ENCODE measurements at regions not wholly inside any gene's neighbourhood (a gene's known extent, or its start where the extent isn't known, plus 50 kb on each side); places are given as distances from the start of the nearest gene placed in this dataset.

- Mint-ChIP-seq H3K4me1 (peaks cover 14% of the 10 kb centered on the region), H3K27ac (no peak overlapping the region), H3K27me3 (ENCODE audit: insufficient read depth, low read depth, poor library complexity) (no peaks in the 10 kb centered on the region), H3K36me3 (ENCODE audit: low read depth) (no peaks in the 10 kb centered on the region; the same call in 2 of the 3 replicates), H3K9me3 (no peaks in the 10 kb centered on the region; the same call in 2 of the 3 replicates), H3K4me3 (no peak overlapping the region)
- peaks cover 12% of the 10 kb centered on the region for H3K4me1 ChIP-seq (ENCODE audit: insufficient read depth)
- H3K9me2 ChIP-seq (ENCODE audit: insufficient read depth): peaks cover 1% of the 10 kb centered on the region
- H2AFZ ChIP-seq: no peak overlapping the region
- DNase-seq (ENCODE audit: low spot score): no peak
- H3F3A ChIP-seq (replicated peaks; ENCODE audit: low read depth): no peaks in the 10 kb centered on the region
- no peak overlapping the region for H3K27ac ChIP-seq (ENCODE audit: low read depth)
- H3K36me3 ChIP-seq (ENCODE audit: insufficient read depth): no peaks in the 10 kb centered on the region
- no peak overlapping the region for H3K4me2 ChIP-seq
- no peak for ATAC-seq
- H3K79me2 ChIP-seq (replicated peaks; ENCODE audit: insufficient read depth): no peaks in the 10 kb centered on the region
- H4K20me1 ChIP-seq (replicated peaks; ENCODE audit: insufficient read depth): no peaks in the 10 kb centered on the region
- H3K4me3 ChIP-seq: no peak overlapping the region
- H3K27me3 ChIP-seq (ENCODE audit: insufficient read depth): no peaks in the 10 kb centered on the region
- TF ChIP-seq, protein P1, sequence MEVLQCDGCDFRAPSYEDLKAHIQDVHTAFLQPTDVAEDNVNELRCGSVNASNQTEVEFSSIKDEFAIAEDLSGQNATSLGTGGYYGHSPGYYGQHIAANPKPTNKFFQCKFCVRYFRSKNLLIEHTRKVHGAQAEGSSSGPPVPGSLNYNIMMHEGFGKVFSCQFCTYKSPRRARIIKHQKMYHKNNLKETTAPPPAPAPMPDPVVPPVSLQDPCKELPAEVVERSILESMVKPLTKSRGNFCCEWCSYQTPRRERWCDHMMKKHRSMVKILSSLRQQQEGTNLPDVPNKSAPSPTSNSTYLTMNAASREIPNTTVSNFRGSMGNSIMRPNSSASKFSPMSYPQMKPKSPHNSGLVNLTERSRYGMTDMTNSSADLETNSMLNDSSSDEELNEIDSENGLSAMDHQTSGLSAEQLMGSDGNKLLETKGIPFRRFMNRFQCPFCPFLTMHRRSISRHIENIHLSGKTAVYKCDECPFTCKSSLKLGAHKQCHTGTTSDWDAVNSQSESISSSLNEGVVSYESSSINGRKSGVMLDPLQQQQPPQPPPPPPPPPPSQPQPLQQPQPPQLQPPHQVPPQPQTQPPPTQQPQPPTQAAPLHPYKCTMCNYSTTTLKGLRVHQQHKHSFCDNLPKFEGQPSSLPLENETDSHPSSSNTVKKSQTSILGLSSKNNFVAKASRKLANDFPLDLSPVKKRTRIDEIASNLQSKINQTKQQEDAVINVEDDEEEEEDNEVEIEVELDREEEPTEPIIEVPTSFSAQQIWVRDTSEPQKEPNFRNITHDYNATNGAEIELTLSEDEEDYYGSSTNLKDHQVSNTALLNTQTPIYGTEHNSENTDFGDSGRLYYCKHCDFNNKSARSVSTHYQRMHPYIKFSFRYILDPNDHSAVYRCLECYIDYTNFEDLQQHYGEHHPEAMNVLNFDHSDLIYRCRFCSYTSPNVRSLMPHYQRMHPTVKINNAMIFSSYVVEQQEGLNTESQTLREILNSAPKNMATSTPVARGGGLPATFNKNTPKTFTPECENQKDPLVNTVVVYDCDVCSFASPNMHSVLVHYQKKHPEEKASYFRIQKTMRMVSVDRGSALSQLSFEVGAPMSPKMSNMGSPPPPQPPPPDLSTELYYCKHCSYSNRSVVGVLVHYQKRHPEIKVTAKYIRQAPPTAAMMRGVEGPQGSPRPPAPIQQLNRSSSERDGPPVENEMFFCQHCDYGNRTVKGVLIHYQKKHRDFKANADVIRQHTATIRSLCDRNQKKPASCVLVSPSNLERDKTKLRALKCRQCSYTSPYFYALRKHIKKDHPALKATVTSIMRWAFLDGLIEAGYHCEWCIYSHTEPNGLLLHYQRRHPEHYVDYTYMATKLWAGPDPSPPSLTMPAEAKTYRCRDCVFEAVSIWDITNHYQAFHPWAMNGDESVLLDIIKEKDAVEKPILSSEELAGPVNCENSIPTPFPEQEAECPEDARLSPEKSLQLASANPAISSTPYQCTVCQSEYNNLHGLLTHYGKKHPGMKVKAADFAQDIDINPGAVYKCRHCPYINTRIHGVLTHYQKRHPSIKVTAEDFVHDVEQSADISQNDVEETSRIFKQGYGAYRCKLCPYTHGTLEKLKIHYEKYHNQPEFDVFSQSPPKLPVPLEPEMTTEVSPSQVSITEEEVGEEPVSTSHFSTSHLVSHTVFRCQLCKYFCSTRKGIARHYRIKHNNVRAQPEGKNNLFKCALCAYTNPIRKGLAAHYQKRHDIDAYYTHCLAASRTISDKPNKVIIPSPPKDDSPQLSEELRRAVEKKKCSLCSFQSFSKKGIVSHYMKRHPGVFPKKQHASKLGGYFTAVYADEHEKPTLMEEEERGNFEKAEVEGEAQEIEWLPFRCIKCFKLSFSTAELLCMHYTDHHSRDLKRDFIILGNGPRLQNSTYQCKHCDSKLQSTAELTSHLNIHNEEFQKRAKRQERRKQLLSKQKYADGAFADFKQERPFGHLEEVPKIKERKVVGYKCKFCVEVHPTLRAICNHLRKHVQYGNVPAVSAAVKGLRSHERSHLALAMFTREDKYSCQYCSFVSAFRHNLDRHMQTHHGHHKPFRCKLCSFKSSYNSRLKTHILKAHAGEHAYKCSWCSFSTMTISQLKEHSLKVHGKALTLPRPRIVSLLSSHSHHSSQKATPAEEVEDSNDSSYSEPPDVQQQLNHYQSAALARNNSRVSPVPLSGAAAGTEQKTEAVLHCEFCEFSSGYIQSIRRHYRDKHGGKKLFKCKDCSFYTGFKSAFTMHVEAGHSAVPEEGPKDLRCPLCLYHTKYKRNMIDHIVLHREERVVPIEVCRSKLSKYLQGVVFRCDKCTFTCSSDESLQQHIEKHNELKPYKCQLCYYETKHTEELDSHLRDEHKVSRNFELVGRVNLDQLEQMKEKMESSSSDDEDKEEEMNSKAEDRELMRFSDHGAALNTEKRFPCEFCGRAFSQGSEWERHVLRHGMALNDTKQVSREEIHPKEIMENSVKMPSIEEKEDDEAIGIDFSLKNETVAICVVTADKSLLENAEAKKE (CRISPR knock-in tag; IDR thresholded peaks at IDR 0.05): no peak
- TF ChIP-seq EZH2 (IDR thresholded peaks at IDR 0.05; ENCODE audit: low read depth, unreplicated experiment) (no peak), ZNF114 (CRISPR knock-in tag; IDR thresholded peaks at IDR 0.05) (no peak), REST (IDR thresholded peaks at IDR 0.05; ENCODE audit: unreplicated experiment) (no peak), NANOG (IDR thresholded peaks at IDR 0.05; ENCODE audit: borderline replicate concordance) (no peak), STAT1 (IDR thresholded peaks at IDR 0.05; ENCODE audit: unreplicated experiment) (no peak), POLR2AphosphoS5 (IDR thresholded peaks at IDR 0.05; ENCODE audit: low read depth) (no peak), CREB1 (CRISPR knock-in tag; IDR thresholded peaks at IDR 0.05; ENCODE audit: low read depth) (no peak), EZH2phosphoT487 (IDR thresholded peaks at IDR 0.05; ENCODE audit: unreplicated experiment) (no peak), JUNB (IDR thresholded peaks at IDR 0.05; ENCODE audit: unreplicated experiment) (no peak)
- TF ChIP-seq, protein P2, sequence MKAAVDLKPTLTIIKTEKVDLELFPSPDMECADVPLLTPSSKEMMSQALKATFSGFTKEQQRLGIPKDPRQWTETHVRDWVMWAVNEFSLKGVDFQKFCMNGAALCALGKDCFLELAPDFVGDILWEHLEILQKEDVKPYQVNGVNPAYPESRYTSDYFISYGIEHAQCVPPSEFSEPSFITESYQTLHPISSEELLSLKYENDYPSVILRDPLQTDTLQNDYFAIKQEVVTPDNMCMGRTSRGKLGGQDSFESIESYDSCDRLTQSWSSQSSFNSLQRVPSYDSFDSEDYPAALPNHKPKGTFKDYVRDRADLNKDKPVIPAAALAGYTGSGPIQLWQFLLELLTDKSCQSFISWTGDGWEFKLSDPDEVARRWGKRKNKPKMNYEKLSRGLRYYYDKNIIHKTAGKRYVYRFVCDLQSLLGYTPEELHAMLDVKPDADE (IDR thresholded peaks at IDR 0.05): no peak
These were observed 119.1 kb upstream of the UBE3A start for GRCh38 chr15:25557926-25558325.

Measured in GM23338 (cell line).